Left lobe of liver (tissue), 2 donors: ENCODE measurements at regions not wholly inside any gene's neighbourhood (a gene's known extent, or its start where the extent isn't known, plus 50 kb on each side); places are given as distances from the start of the nearest gene placed in this dataset.

ENCODE experiments used
- ATAC-seq: fragments of 200-7000 bp; cut with Tn5 transposase; one replicate; pipeline ENCODE4 v1.9.1; 2020; ENCODE audit warnings: mild to moderate bottlenecking, moderate library complexity
- DNase-seq: peaks from one replicate; pipeline ENCODE4 v3.0.0-alpha.2; 2020; ENCODE audit warnings: low spot score
- donor health status: DM: no; HTN: no; CAD: no; lungs with moderate emphysema.
- donor health status: DM: no; HTN: yes; CAD: no.

GRCh38 chr1:173420330-173420806 lies 56.8 kb upstream of the PRDX6 start:
- peak; percentile 96 for ATAC-seq
- peak; percentile 57 for DNase-seq

GRCh38 chr1:173421286-173421685 lies 55.8 kb upstream of the PRDX6 start:
- DNase-seq: no peak
- ATAC-seq: no peak

DNA sequence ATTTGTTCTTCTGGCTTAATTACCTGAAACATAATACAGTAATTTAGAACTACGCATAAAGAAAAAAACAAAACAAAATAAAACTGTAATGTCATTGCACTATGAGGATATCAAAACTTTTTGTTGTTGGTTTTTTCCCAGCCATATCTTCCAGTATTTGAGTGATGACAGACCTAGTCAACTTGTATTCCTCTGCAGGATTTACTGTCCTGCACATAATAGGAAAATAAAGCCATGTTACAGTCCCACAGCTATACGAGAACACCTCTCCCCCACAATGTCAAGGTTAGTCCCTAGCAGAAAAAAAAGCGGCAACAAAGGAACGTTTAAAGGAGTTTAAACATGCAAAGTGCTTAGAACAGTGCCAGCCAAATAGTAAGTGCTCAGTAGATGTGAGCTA lies 55.3 kb upstream of the PRDX6 start:
- DNase-seq (no peak), ATAC-seq (no peak)

DNA sequence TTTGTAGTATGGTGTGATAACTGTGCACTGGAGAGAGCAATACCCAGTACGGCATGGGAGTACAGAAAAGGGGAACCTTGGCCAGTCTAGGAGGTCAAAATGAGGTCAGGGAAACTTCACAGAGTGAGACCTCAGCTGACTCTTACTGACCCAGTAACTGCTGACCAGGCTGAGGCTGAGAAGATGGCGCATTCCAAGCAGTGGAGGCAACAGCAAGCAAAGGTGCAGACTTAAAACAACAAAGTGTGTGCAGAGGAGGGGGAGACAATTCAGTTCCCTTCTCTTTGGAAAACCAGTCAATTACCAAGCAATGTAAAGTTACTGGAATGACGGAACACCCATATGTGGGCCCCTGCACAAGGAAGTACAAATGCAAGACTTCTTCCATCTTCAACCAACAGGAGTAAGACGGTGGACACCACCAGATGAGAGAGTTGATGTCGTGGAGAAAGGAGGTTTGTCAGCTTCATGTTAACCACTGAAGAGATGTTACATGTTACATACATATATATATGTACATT lies 54.6 kb upstream of the PRDX6 start:
- DNase-seq: no peak
- peak; percentile 53 for ATAC-seq

GRCh38 chr1:173423291-173423690 lies 53.8 kb upstream of the PRDX6 start:
- DNase-seq (no peak), ATAC-seq (no peak)

DNA sequence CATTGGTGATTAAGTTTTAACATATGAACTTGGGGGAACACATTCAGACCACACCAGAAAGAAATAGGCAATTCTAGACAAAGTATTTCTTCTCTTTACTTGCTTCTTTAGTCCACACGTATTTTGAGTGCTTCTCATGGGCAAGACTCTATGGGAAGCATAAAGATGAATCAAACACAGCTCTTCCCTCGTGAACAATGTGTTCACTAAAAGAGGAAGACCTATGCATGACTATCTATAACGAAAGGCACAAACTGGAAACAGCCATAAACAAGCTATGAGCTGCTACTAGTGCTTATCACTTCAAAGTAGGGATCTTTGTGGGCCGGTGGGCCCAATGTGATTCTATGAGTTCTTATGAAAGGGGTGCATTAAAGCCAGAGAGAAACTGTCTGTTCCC lies 53.0 kb upstream of the PRDX6 start:
- DNase-seq (no peak), ATAC-seq (no peak)

GRCh38 chr1:173424782-173425407 lies 52.2 kb upstream of the PRDX6 start:
- DNase-seq: no peak
- no peak for ATAC-seq

- no peak for ATAC-seq
These were observed 51.1 kb upstream of the PRDX6 start for GRCh38 chr1:173426057-173426456.

GRCh38 chr1:173427146-173428054 lies 49.7 kb upstream of the PRDX6 start:
- no peak for ATAC-seq

More at GRCh38 chr1:173426057-173426456, 51.1 kb upstream of the PRDX6 start:
- no peak for DNase-seq

More at GRCh38 chr1:173427146-173428054, 49.7 kb upstream of the PRDX6 start:
- no peak for DNase-seq
